ENCODE measurements at regions not wholly inside any gene's neighbourhood (a gene's known extent, or its start where the extent isn't known, plus 50 kb on each side); places are given as distances from the start of the nearest gene placed in this dataset.

DNA sequence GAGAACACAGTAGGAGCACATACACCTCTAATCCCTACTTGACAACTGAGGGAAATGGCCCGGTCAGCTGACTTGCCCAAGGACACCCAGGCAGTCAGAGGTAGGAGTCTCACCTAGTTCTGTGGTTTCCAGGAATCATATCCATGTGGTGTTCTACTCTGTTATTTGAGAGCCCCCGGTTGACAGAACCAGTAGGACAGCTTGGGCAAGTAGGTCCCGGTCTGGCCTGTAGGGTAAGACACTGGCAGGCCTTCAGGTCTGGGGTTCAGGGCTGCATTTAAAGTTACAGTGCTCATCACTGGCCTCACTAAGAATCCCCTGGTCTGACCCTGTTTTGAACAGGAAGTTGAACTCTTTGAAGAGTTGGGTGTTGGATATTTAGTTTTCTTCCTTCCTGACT, 476.1 kb downstream of the SHQ1 start:
- TF ChIP-seq POLR2A (IDR thresholded peaks at IDR 0.05) (no peak), EP300 (IDR thresholded peaks at IDR 0.05) (no peak), POLR2AphosphoS5 (IDR thresholded peaks at IDR 0.05) (no peak)
- TF ChIP-seq, protein P1, sequence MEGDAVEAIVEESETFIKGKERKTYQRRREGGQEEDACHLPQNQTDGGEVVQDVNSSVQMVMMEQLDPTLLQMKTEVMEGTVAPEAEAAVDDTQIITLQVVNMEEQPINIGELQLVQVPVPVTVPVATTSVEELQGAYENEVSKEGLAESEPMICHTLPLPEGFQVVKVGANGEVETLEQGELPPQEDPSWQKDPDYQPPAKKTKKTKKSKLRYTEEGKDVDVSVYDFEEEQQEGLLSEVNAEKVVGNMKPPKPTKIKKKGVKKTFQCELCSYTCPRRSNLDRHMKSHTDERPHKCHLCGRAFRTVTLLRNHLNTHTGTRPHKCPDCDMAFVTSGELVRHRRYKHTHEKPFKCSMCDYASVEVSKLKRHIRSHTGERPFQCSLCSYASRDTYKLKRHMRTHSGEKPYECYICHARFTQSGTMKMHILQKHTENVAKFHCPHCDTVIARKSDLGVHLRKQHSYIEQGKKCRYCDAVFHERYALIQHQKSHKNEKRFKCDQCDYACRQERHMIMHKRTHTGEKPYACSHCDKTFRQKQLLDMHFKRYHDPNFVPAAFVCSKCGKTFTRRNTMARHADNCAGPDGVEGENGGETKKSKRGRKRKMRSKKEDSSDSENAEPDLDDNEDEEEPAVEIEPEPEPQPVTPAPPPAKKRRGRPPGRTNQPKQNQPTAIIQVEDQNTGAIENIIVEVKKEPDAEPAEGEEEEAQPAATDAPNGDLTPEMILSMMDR (IDR thresholded peaks at IDR 0.05) = no peak
- no peak for ATAC-seq
- Histone ChIP-seq H3K4me3 (no peak overlapping the region), H3K27ac (no peak overlapping the region), H3K36me3 (peaks cover 0 to 7% of the 10 kb centered on the region in 2 donors), H3K4me1 (peaks cover 0 to 9% (median 0%) of the 10 kb centered on the region in 3 donors), H3K27me3 (no peaks in the 10 kb centered on the region), H3K9me3 (no peaks in the 10 kb centered on the region)
- WGBS, 2 donors (ENCODE audit: low coverage in 1 of 2) = 83 to 100% methylated on average over 1 to 2 of the region's 3 CpGs

DNA sequence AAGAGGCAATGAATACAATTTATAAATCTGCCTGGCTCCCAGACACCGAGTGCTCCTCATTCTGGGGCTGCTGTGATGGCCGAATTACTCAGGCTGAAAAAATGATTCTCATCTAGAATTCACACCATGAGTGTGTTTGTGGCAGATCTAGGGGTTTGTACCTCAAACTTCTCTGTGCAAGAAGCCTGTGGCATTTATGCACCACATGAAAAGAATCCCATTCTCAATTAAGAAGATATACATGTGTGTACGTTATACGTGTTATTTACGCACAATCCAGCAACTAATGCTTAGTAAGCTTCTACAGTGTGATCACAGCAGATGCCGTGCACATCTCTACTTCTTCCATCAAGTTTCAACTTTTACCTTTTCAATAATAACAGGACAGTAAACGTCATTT, 476.8 kb downstream of the SHQ1 start:
- Histone ChIP-seq H3K4me1 (peaks cover 0 to 9% (median 0%) of the 10 kb centered on the region in 3 donors), H3K4me3 (no peak overlapping the region), H3K36me3 (peaks cover 0 to 1% of the 10 kb centered on the region in 2 donors), H3K9me3 (no peaks in the 10 kb centered on the region), H3K27me3 (no peaks in the 10 kb centered on the region), H3K27ac (no peak overlapping the region)
- TF ChIP-seq POLR2AphosphoS5 (IDR thresholded peaks at IDR 0.05) (no peak), POLR2A (IDR thresholded peaks at IDR 0.05) (no peak), EP300 (IDR thresholded peaks at IDR 0.05) (no peak)
- TF ChIP-seq, protein P1 (IDR thresholded peaks at IDR 0.05) = no peak
- WGBS, 2 donors (ENCODE audit: low coverage in 1 of 2) = 91% methylated on average over 6 to 7 of the region's 7 CpGs
- no peak for ATAC-seq

DNA sequence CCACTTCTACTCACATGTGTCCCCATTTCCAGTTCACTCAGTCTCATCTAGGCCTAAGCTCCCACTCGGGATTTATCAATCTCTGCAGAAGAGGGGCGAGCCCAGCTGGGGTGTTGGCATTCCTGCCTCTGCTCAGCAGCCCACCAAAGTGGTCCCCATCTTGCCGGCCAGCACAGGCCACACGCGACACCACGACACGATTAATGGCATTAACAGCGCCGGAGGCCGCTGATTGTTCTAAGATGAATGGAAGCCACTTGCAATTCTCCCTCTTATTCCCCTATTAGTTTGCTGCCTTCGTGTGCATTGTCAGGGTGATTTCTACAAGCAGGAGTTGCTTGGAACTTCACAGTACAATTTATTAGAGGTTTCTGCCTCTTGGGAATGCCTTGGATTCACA, 477.3 kb downstream of the SHQ1 start:
- no peaks in the 10 kb centered on the region for H3K9me3 ChIP-seq
- WGBS, 2 donors (ENCODE audit: low coverage in 1 of 2) = 91% methylated on average over 8 of the region's 11 CpGs; no CpG with 5 or more reads in 1 of the 2 donors

DNA sequence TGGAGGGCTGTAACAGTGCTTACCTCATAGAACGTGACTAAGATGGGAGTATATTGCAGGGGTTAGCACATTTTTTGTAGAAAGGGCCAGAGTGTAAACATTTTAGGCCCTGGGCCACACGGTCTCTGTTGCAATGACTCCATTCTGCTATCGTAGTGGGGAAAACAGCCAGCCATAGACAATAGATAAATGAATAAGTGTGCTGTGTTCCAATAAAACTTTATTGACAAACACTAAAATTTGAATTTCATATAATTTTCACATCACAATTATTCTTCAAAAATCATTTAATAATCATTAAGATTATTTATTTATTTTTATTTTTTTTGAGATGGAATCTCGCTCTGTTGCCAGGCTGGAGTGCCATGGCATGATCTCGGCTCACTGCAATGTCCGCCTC, 478.6 kb downstream of the SHQ1 start:
- Histone ChIP-seq H3K27ac (no peak overlapping the region), H3K9me3 (no peaks in the 10 kb centered on the region), H3K4me3 (no peak overlapping the region), H3K36me3 (no peaks in the 10 kb centered on the region), H3K4me1 (peaks cover 0 to 9% (median 0%) of the 10 kb centered on the region in 3 donors), H3K27me3 (no peaks in the 10 kb centered on the region)
- TF ChIP-seq POLR2AphosphoS5 (IDR thresholded peaks at IDR 0.05) (no peak), POLR2A (IDR thresholded peaks at IDR 0.05) (no peak), EP300 (IDR thresholded peaks at IDR 0.05) (no peak)
- TF ChIP-seq, protein P1 (IDR thresholded peaks at IDR 0.05) = no peak
- 83 to 89% methylated on average over 5 to 6 of the region's 6 CpGs for WGBS, 2 donors (ENCODE audit: low coverage in 1 of 2)
- no peak for ATAC-seq

More for the DNA sequence above, 477.3 kb downstream of the SHQ1 start:
- Histone ChIP-seq H3K27me3 (no peaks in the 10 kb centered on the region), H3K4me3 (no peak overlapping the region), H3K27ac (no peak overlapping the region), H3K4me1 (peaks cover 0 to 9% (median 0%) of the 10 kb centered on the region in 3 donors), H3K36me3 (no peaks in the 10 kb centered on the region)
- TF ChIP-seq, protein P1 (IDR thresholded peaks at IDR 0.05) = no peak
- TF ChIP-seq POLR2AphosphoS5 (IDR thresholded peaks at IDR 0.05) (no peak), POLR2A (IDR thresholded peaks at IDR 0.05) (no peak), EP300 (IDR thresholded peaks at IDR 0.05) (no peak)
- ATAC-seq = no peak

DNA sequence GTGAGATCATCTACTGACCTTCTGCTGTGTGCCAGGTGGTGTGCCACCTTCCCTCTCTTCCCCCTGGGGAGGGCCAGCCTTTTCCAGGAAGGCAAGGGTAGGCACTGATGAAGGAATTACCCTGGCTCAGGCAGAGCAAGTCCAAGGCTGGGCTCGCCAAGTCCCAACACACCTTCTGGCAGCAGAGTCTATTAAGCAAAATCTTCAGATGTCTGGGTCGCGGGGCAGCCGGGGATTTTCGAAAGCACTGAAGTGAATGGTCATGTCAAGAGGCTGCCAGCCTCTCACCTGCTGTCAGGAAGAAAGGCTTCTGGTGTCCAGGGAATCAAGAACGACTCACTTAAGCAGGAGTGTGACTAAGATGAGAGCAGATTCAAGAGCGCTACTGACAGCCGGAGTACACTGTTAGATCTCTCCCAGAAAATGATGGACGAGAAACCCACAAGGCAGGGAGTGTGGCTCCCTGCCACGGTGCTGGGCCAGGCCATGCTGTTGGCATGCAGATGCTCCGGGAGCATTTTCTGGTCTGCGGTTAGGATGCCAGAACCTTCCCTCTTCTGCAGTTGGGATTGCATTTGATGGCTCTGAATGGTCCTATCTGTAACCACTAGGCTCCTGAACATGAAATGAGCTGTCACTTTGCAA, 479.8 kb downstream of the SHQ1 start:
- peaks cover 0 to 9% (median 0%) of the 10 kb centered on the region in 3 donors for H3K4me1 ChIP-seq
- H3K27ac ChIP-seq = peak overlapping the region in 1 of 4 donors; percentile 8
- TF ChIP-seq POLR2AphosphoS5 (IDR thresholded peaks at IDR 0.05) (no peak), EP300 (IDR thresholded peaks at IDR 0.05) (no peak), POLR2A (IDR thresholded peaks at IDR 0.05) (no peak)
- TF ChIP-seq, protein P1 (IDR thresholded peaks at IDR 0.05) = no peak
- no peak overlapping the region for H3K4me3 ChIP-seq
- H3K9me3 ChIP-seq = no peaks in the 10 kb centered on the region
- 27 to 73% methylated on average over 4 to 6 of the region's 12 CpGs for WGBS, 2 donors (ENCODE audit: low coverage in 1 of 2)
- no peaks in the 10 kb centered on the region for H3K36me3 ChIP-seq
- peak; percentile 36 for ATAC-seq
- no peaks in the 10 kb centered on the region for H3K27me3 ChIP-seq

Data from gastroesophageal sphincter (tissue), 4 donors.